Endothelial cell of umbilical vein (primary cell): ENCODE measurements at regions not wholly inside any gene's neighbourhood (a gene's known extent, or its start where the extent isn't known, plus 50 kb on each side); places are given as distances from the start of the nearest gene placed in this dataset.

Experiments
- BruUV-seq: library from RNA; stranded (reverse); fragments of 400-500 nt; replicated peaks from 2 replicates; lab custom pipeline; 2021; lab: Mats Ljungman, UMichigan
- CTCF ChIA-PET: fragments of 300-600, 350-600 bp; sonication (Branson Sonifier 250); formaldehyde crosslinking; loops from one replicate; lab custom pipeline; 2021; ENCODE audit warnings: antibody characterized with exemption, inconsistent platforms; lab: Charles Lee
- POLR2A ChIA-PET: fragments of 300-600, 350-600 bp; sonication (Branson Sonifier 250); formaldehyde crosslinking; loops from one replicate; lab custom pipeline; 2021; ENCODE audit warnings: antibody characterized with exemption, inconsistent platforms; lab: Charles Lee
- DNase-seq: peaks from one replicate; pipeline ENCODE4 v3.0.0-alpha.2; 2011; ENCODE audit warnings: low read depth, low spot score
- FAIRE-seq: peaks from 2 replicates; lab custom pipeline; 2011; peaks lifted over from hg19 to GRCh38; lab: Jason Lieb, UNC
- H2AFZ ChIP-seq: 2 replicates; pipeline ENCODE4 v1.6.0; 2012; ENCODE audit warnings: low read depth, low read length, control low read depth, inconsistent platforms
- H3K27ac ChIP-seq: 2 replicates; pipeline ENCODE4 v1.5.1; 2011; ENCODE audit warnings: low read depth, mild to moderate bottlenecking, control low read depth, low read length, moderate library complexity; ENCODE audit not compliant: insufficient read depth
- H3K27me3 ChIP-seq, 2 experiments: 2 replicates each; pipeline versions ENCODE4 v1.6.0 to v1.6.1; 2011; ENCODE audit warnings: low read length in 2 of 2, mixed read lengths in 1 of 2; ENCODE audit not compliant: control insufficient read depth in 2 of 2, insufficient read depth in 2 of 2
- H3K36me3 ChIP-seq, 2 experiments: 2 replicates in 1 of 2; 3 replicates in 1 of 2; pipeline ENCODE4 v1.5.1; 2011; ENCODE audit warnings: low read length in 2 of 2, mild to moderate bottlenecking in 1 of 2, moderate library complexity in 1 of 2; ENCODE audit not compliant: control insufficient read depth in 2 of 2, insufficient read depth in 2 of 2; ENCODE audit errors: extremely low read depth in 1 of 2
- H3K4me1 ChIP-seq: 3 replicates; pipeline ENCODE4 v1.5.1; 2011; ENCODE audit warnings: mild to moderate bottlenecking, low read length; ENCODE audit not compliant: control insufficient read depth, insufficient read depth; ENCODE audit errors: extremely low read depth
- H3K4me2 ChIP-seq: 2 replicates; pipeline ENCODE4 v1.6.1; 2011; ENCODE audit warnings: low read length, control low read depth, mixed read lengths; ENCODE audit not compliant: insufficient read depth
- H3K4me3 ChIP-seq, 3 experiments: fragments of 200-600 bp in 1 of 3; sonication (generic), shearing (Covaris generic) in 1 of 3; replicated peaks in 1 of 3; 2 replicates each; pipeline ENCODE4 v1.5.1; 2011 to 2016; ENCODE audit warnings: control low read depth in 3 of 3, low read length in 3 of 3, mild to moderate bottlenecking in 2 of 3, inconsistent platforms in 1 of 3, low read depth in 1 of 3, moderate library complexity in 1 of 3; ENCODE audit not compliant: insufficient read depth in 1 of 3
- H3K79me2 ChIP-seq: 2 replicates; pipeline ENCODE4 v1.6.0; 2012; ENCODE audit warnings: low read length, inconsistent platforms; ENCODE audit not compliant: control insufficient read depth, insufficient read depth
- H3K9ac ChIP-seq: replicated peaks from 2 replicates; pipeline ENCODE3; 2011; ENCODE audit warnings: low read length, control low read depth; ENCODE audit not compliant: insufficient read depth; ENCODE audit errors: extremely low read depth
- H3K9me1 ChIP-seq: replicated peaks from 3 replicates; pipeline ENCODE4 v1.6.0; 2011; ENCODE audit warnings: mild to moderate bottlenecking, low read length; ENCODE audit not compliant: control insufficient read depth, insufficient read depth; ENCODE audit errors: extremely low read depth
- H3K9me3 ChIP-seq: replicated peaks from 2 replicates; pipeline ENCODE4 v1.5.1; 2012; ENCODE audit warnings: low read length, inconsistent platforms; ENCODE audit not compliant: control insufficient read depth, insufficient read depth
- H4K20me1 ChIP-seq: replicated peaks from 2 replicates; pipeline ENCODE3; 2011; ENCODE audit warnings: mild to moderate bottlenecking, low read length; ENCODE audit not compliant: control insufficient read depth, insufficient read depth; ENCODE audit errors: extremely low read depth
- CTCF ChIP-seq, 2 donors: IDR thresholded peaks; 1 replicate in 1 of 2; 2 replicates in 1 of 2; pipeline ENCODE4 v1.5.1; 2011; ENCODE audit warnings: low read length in 2 of 2, mild to moderate bottlenecking in 2 of 2, moderate library complexity in 2 of 2, control low read depth in 1 of 2, inconsistent platforms in 1 of 2, low read depth in 1 of 2; ENCODE audit not compliant: insufficient read depth in 1 of 2; ENCODE audit errors: extremely low read depth in 1 of 2
- EZH2 ChIP-seq: IDR thresholded peaks from 2 replicates; pipeline ENCODE4 v1.6.1; 2012; ENCODE audit warnings: borderline replicate concordance, low read depth, mild to moderate bottlenecking, moderate library complexity, low read length, inconsistent platforms; ENCODE audit not compliant: severe bottlenecking
- FOS ChIP-seq: IDR thresholded peaks from 2 replicates; pipeline ENCODE4 v1.6.1; 2011; ENCODE audit warnings: mild to moderate bottlenecking, low read length, moderate library complexity, borderline replicate concordance; ENCODE audit not compliant: insufficient read depth
- GATA2 ChIP-seq: IDR thresholded peaks from 2 replicates; pipeline ENCODE4 v1.7.0; 2011; ENCODE audit warnings: low read depth, mild to moderate bottlenecking, moderate library complexity, mixed read lengths, low read length; ENCODE audit not compliant: insufficient read length, insufficient read depth
- JUN ChIP-seq: IDR thresholded peaks from 2 replicates; pipeline ENCODE4 v1.6.1; 2011; ENCODE audit warnings: borderline replicate concordance, low read depth; ENCODE audit not compliant: insufficient read length, insufficient read depth
- MAX ChIP-seq: IDR thresholded peaks from 2 replicates; pipeline ENCODE4 v1.6.1; 2011; ENCODE audit not compliant: insufficient read depth, insufficient read length
- MYC ChIP-seq: IDR thresholded peaks from one replicate; pipeline ENCODE4 v1.6.1; 2011; ENCODE audit warnings: mild to moderate bottlenecking, low read depth, low read length
- POLR2A ChIP-seq: IDR thresholded peaks from 2 replicates; pipeline ENCODE4 v1.6.1; 2012; ENCODE audit warnings: low read depth, mild to moderate bottlenecking, control low read depth, low read length
- POLR2AphosphoS5 ChIP-seq: IDR thresholded peaks from 2 replicates; pipeline ENCODE4 v1.6.1; 2012; ENCODE audit warnings: low read depth, mild to moderate bottlenecking, control low read depth, low read length, moderate library complexity; ENCODE audit not compliant: insufficient read depth
- dilution Hi-C: fragments of 300-500 bp; cut with MboI; formaldehyde crosslinking; loops from one replicate; pipeline ENCODE4 v1.15.0; 2019; ENCODE audit warnings: low sequenced_read_pairs; ENCODE audit not compliant: extremely low pct_ligation_motif_present
- intact Hi-C: fragments of 100-400 bp; cut with micrococcal nuclease; formaldehyde crosslinking; loops from one replicate; pipeline ENCODE4 v1.10.0; 2022

GRCh38 chr7:28336806-28337205 is 75.5 kb upstream of the CREB5 start:
- Histone ChIP-seq H4K20me1 (no peaks in the 10 kb centered on the region), H3K4me2 (no peak overlapping the region), H3K9me1 (no peaks in the 10 kb centered on the region), H2AFZ (no peak overlapping the region), H3K4me1 (no peaks in the 10 kb centered on the region), H3K9me3 (no peaks in the 10 kb centered on the region), H3K9ac (no peak overlapping the region), H3K36me3 (no peaks in the 10 kb centered on the region), H3K4me3 (no peak overlapping the region), H3K27ac (no peak overlapping the region), H3K27me3 (peaks cover 0 to 3% of the 10 kb centered on the region in 2 experiments), H3K79me2 (no peaks in the 10 kb centered on the region)
- TF ChIP-seq FOS (no peak), MAX (no peak), JUN (no peak), POLR2A (no peak), EZH2 (no peak), MYC (no peak), CTCF (IDR thresholded peaks at IDR 0.05; ENCODE audit: extremely low read depth in 1 of 2, insufficient read depth in 1 of 2, low read depth in 1 of 2, low read length in 2 of 2) (no peak), GATA2 (no peak), POLR2AphosphoS5 (no peak)
- ChIA-PET CTCF (no interaction called here), POLR2A (no interaction called here)
- DNase-seq, result no peak
- dilution Hi-C loops, result no loop called here
- intact Hi-C loops, result no loop called here
- no TSS peak for BruUV-seq
- FAIRE-seq, result no peak
